Natural killer cell (primary cell): ENCODE measurements at regions not wholly inside any gene's neighbourhood (a gene's known extent, or its start where the extent isn't known, plus 50 kb on each side); places are given as distances from the start of the nearest gene placed in this dataset.

Experiments
- ATAC-seq, 3 donors: fragments of 150-1000 bp in 2 of 3; fragments of 200-7000 bp in 1 of 3; cut with Tn5 transposase; 1 replicate in 1 of 3; 2 replicates in 2 of 3; pipeline ENCODE4 v1.10.0; 2021; ENCODE audit warnings: mild to moderate bottlenecking in 2 of 3, moderate library complexity in 2 of 3
- DNase-seq, 2 donors: peaks; one replicate each; pipeline versions ENCODE4 v3.0.0 to v3.0.0-alpha.2; 2013 to 2021; ENCODE audit warnings: mixed read lengths in 1 of 2
- H3K27ac ChIP-seq: one replicate; pipeline ENCODE4 v1.5.1; 2013; ENCODE audit warnings: mild to moderate bottlenecking, low read length
- H3K27me3 ChIP-seq: one replicate; pipeline ENCODE4 v1.6.1; 2013; ENCODE audit warnings: low read length; ENCODE audit not compliant: control insufficient read depth, insufficient read depth
- H3K36me3 ChIP-seq: one replicate; pipeline ENCODE4 v1.6.1; 2013; ENCODE audit warnings: low read length; ENCODE audit not compliant: control insufficient read depth, insufficient read depth
- H3K4me1 ChIP-seq: one replicate; pipeline ENCODE4 v1.6.1; 2013; ENCODE audit warnings: low read length; ENCODE audit not compliant: control insufficient read depth, insufficient read depth
- H3K4me3 ChIP-seq: one replicate; pipeline ENCODE4 v1.5.1; 2013; ENCODE audit warnings: low read length
- H3K9me3 ChIP-seq: one replicate; pipeline ENCODE4 v1.6.1; 2013; ENCODE audit warnings: low read length; ENCODE audit not compliant: control insufficient read depth, insufficient read depth
- H3K27ac Mint-ChIP-seq, 2 donors: one replicate each; pipeline ENCODE4 v1.8.0; 2022; ENCODE audit warnings: mild to moderate bottlenecking in 2 of 2, mixed read lengths in 2 of 2, moderate library complexity in 1 of 2
- H3K27me3 Mint-ChIP-seq, 2 donors: one replicate each; pipeline ENCODE4 v1.8.0; 2022; ENCODE audit warnings: low read depth in 2 of 2, mixed read lengths in 2 of 2
- H3K36me3 Mint-ChIP-seq: one replicate; pipeline ENCODE4 v1.8.0; 2022; ENCODE audit warnings: mixed read lengths
- H3K4me1 Mint-ChIP-seq, 2 donors: one replicate each; pipeline ENCODE4 v1.8.0; 2022; ENCODE audit warnings: mixed read lengths in 2 of 2
- H3K4me3 Mint-ChIP-seq: one replicate; pipeline ENCODE4 v1.8.0; 2022; ENCODE audit warnings: mild to moderate bottlenecking, moderate library complexity, mixed read lengths
- H3K9me3 Mint-ChIP-seq, 2 donors: one replicate each; pipeline ENCODE4 v1.8.0; 2022; ENCODE audit warnings: mixed read lengths in 2 of 2
- WGBS: methylation state at CpG from one replicate; pipeline ENCODE4 v1.1.7; 2013; ENCODE audit warnings: missing lambda C conversion rate; ENCODE audit not compliant: insufficient coverage; 5-methylcytosine and 5-hydroxymethylcytosine counted together
- intact Hi-C: fragments of 100-400 bp; cut with micrococcal nuclease; formaldehyde crosslinking; loops from one replicate; pipeline ENCODE4 v1.14.2; 2022
- TF ChIP-seq, protein P1 (sequence below): fragments of 200-600 bp; IDR thresholded peaks from one replicate; pipeline ENCODE4 v1.8.0; 2022; ENCODE audit warnings: antibody characterized with exemption

DNA sequence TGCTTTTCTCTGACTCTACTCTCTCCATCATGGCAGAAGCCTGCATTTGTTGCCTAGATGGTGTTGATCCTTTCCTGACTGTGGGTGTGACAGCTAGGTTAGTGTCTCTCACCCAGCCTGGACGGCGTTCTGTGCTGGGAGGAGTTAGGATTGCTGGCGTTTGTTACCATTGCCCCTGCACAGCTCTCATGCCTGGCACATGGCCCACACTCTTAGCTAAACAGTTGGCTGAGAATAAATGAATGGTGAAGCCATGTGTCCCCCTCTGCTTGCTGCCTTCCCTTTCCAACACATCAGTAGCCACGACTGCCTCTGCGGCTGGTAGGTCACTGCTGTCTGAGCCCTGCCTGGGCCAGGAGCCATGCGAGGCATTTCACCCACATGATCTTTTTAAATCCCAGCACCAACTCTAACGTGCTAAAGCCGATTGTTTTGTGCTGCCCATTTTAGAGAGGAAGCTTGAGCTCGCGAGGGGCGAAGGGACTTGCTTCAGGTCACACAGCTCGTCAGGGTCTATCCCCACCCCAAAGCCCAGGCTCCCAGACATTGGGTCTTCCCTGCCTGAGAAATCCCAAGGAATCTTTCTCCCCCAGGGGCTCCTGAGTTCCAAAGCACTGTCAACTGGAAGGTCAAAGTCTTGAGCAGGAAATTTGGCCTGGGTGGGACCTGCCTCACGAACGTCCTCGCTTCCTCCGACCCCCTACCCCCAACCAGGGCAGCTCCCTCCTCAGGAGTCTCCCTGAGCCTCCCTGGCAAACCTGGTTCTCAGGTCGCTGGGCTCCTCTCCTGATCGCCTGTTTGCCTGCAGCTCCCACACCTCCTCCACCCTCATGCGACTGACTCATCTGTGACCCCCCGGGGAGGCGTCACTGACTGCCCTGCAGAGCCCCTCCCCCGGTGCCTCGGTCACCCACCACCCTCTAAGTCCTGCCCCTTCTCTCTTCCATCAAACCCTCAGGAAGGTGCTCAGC lies 271.7 kb upstream of the C1orf174 start:
- H3K36me3 ChIP-seq, result no peaks in the 10 kb centered on the region
- intact Hi-C loops, result no loop called here
- H3K27ac ChIP-seq, result no peak overlapping the region
- H3K9me3 ChIP-seq, result no peaks in the 10 kb centered on the region
- no peak for ATAC-seq
- H3K27me3 ChIP-seq, result no peaks in the 10 kb centered on the region
- no peak for DNase-seq
- TF ChIP-seq, protein P1, sequence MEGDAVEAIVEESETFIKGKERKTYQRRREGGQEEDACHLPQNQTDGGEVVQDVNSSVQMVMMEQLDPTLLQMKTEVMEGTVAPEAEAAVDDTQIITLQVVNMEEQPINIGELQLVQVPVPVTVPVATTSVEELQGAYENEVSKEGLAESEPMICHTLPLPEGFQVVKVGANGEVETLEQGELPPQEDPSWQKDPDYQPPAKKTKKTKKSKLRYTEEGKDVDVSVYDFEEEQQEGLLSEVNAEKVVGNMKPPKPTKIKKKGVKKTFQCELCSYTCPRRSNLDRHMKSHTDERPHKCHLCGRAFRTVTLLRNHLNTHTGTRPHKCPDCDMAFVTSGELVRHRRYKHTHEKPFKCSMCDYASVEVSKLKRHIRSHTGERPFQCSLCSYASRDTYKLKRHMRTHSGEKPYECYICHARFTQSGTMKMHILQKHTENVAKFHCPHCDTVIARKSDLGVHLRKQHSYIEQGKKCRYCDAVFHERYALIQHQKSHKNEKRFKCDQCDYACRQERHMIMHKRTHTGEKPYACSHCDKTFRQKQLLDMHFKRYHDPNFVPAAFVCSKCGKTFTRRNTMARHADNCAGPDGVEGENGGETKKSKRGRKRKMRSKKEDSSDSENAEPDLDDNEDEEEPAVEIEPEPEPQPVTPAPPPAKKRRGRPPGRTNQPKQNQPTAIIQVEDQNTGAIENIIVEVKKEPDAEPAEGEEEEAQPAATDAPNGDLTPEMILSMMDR, result no peak
- WGBS, result 66% methylated on average over 23 of the region's 23 CpGs
- no peak overlapping the region for H3K27ac Mint-ChIP-seq
- no peaks in the 10 kb centered on the region for H3K4me1 Mint-ChIP-seq
- peaks cover 3 to 18% of the 10 kb centered on the region in 2 donors for H3K27me3 Mint-ChIP-seq
- H3K9me3 Mint-ChIP-seq, result no peaks in the 10 kb centered on the region
- H3K4me1 ChIP-seq, result no peaks in the 10 kb centered on the region
- H3K4me3 Mint-ChIP-seq, result no peak overlapping the region
- H3K4me3 ChIP-seq, result no peak overlapping the region
- no peaks in the 10 kb centered on the region for H3K36me3 Mint-ChIP-seq

DNA sequence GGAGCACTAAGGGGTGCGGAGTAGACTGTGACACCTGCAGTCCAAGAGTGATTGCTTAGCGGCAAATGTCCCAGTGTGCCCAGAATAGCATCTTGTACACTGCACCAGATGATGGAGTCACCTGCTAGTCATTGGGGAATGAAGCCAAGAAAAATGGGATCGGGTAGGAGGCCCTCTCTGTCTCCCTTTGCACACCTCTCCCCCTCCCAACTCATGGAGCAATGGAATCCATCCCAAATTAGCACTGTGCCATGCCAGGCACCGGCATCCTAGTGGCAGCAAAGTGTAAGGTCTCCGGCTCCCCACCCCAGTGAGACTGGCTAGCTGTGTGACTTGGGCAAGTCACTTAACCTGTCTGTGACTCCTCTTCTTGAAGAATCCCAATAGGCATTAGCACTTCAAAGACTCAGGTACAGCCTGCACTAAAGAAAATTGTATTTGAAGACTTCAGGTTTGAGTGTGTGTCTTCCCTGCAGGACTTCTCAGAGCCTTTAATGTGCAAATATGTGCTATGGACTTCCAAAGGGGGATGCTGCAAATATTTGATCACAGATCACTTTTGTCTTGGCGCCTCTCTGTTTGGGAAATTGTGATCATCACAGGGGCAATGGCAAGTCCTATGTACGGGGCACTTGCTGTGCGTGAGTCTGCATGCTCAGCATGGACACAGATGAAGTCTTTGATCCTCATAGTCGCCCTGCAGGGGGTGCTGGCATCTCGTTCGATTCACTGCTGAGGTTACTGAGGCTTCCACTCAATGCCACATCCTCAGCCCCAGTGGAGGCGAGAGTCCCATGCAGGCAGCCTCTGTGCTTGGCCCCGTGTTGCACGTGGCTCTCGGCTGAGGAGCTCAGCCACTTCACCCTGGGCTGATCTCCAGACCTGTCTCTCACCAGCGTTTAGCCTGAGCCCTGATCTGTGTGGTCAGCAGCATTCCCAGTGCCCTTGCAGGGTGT lies 272.9 kb upstream of the C1orf174 start:
- Histone ChIP-seq H3K27ac (no peak overlapping the region), H3K27me3 (no peaks in the 10 kb centered on the region), H3K4me3 (no peak overlapping the region), H3K36me3 (no peaks in the 10 kb centered on the region), H3K9me3 (no peaks in the 10 kb centered on the region), H3K4me1 (no peaks in the 10 kb centered on the region)
- H3K9me3 Mint-ChIP-seq, result no peaks in the 10 kb centered on the region
- DNase-seq (peak in 1 of 2 donors; percentile 24), ATAC-seq (no peak)
- H3K36me3 Mint-ChIP-seq, result no peaks in the 10 kb centered on the region
- H3K4me3 Mint-ChIP-seq, result no peak overlapping the region
- H3K27me3 Mint-ChIP-seq, result peaks cover 2 to 18% of the 10 kb centered on the region in 2 donors
- H3K4me1 Mint-ChIP-seq, result no peaks in the 10 kb centered on the region
- intact Hi-C loops, result no loop called here
- TF ChIP-seq, protein P1, result no peak
- H3K27ac Mint-ChIP-seq, result no peak overlapping the region
- 58% methylated on average over 16 of the region's 16 CpGs for WGBS

DNA sequence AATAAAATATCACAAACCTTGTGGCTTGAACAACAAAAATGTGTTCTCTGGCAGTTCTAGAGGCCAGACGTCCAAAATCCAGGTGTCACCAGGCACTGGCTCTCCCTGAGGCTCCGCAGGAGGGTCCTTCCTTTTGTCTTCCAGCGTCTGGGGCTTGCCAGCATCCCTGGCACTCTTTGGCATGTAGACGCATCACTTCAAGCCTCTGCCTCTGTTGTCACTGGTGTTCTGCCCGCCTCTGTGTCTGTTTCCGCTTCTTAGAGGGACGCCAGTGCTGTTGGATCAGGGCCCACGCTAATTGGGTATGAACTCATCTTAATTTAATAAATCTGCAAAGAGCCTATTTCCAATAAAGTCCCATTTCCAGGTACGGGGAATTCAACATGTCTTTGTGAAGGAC lies 273.7 kb upstream of the C1orf174 start:
- DNase-seq, result no peak
- no peaks in the 10 kb centered on the region for H3K27me3 ChIP-seq
- H3K9me3 ChIP-seq, result no peaks in the 10 kb centered on the region
- ATAC-seq, result no peak
- no peaks in the 10 kb centered on the region for H3K36me3 ChIP-seq
- no peak overlapping the region for H3K4me3 ChIP-seq
- Mint-ChIP-seq H3K4me3 (no peak overlapping the region), H3K4me1 (no peaks in the 10 kb centered on the region), H3K9me3 (no peaks in the 10 kb centered on the region), H3K27me3 (peaks cover 2 to 18% of the 10 kb centered on the region in 2 donors), H3K27ac (no peak overlapping the region), H3K36me3 (no peaks in the 10 kb centered on the region)
- no peaks in the 10 kb centered on the region for H3K4me1 ChIP-seq
- 79% methylated on average over 9 of the region's 9 CpGs for WGBS
- no peak overlapping the region for H3K27ac ChIP-seq
- intact Hi-C loops, result no loop called here
- TF ChIP-seq, protein P1, result no peak
